ENCODE measurements at regions not wholly inside any gene's neighbourhood (a gene's known extent, or its start where the extent isn't known, plus 50 kb on each side); places are given as distances from the start of the nearest gene placed in this dataset.

DNA sequence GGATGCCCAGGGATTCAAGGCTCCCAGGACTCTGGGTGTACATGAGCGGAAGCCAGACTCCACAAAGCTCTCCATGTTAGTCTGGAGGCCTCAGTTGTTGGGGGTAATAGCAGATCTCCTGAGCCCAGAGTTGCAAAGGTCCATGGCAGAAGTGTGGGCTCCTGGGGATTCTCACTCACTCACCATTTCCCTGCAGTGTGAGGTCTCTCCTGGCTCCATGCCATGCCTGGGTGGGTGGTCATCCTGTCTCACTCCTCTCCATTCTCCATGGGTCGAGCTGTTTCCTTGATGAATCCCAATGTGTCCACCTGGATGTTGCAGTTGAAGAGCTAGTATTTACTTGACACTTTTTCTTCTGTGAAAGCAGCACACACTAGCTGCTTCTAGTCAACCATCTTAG lies 156.8 kb upstream of the LRRC7 start:
- H3K27ac ChIP-seq: no peak overlapping the region
- TF ChIP-seq, protein P1, sequence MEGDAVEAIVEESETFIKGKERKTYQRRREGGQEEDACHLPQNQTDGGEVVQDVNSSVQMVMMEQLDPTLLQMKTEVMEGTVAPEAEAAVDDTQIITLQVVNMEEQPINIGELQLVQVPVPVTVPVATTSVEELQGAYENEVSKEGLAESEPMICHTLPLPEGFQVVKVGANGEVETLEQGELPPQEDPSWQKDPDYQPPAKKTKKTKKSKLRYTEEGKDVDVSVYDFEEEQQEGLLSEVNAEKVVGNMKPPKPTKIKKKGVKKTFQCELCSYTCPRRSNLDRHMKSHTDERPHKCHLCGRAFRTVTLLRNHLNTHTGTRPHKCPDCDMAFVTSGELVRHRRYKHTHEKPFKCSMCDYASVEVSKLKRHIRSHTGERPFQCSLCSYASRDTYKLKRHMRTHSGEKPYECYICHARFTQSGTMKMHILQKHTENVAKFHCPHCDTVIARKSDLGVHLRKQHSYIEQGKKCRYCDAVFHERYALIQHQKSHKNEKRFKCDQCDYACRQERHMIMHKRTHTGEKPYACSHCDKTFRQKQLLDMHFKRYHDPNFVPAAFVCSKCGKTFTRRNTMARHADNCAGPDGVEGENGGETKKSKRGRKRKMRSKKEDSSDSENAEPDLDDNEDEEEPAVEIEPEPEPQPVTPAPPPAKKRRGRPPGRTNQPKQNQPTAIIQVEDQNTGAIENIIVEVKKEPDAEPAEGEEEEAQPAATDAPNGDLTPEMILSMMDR (IDR thresholded peaks at IDR 0.05): no peak
- no peak for TF ChIP-seq POLR2A (IDR thresholded peaks at IDR 0.05)
- H3K27me3 ChIP-seq: no peaks in the 10 kb centered on the region
- no peaks in the 10 kb centered on the region for H3K4me1 ChIP-seq
- H3K9me3 ChIP-seq: no peaks in the 10 kb centered on the region
- intact Hi-C loops (cut with DNase I; ENCODE audit: low total_unique reads): no loop called here
- no peaks in the 10 kb centered on the region for H3K36me3 ChIP-seq (ENCODE audit: low read depth, missing control alignments)
- 72 to 89% methylated on average over 2 of the region's 2 CpGs for WGBS, 2 donors
- H3K4me3 ChIP-seq: no peak overlapping the region
- DNase-seq: no peak

DNA sequence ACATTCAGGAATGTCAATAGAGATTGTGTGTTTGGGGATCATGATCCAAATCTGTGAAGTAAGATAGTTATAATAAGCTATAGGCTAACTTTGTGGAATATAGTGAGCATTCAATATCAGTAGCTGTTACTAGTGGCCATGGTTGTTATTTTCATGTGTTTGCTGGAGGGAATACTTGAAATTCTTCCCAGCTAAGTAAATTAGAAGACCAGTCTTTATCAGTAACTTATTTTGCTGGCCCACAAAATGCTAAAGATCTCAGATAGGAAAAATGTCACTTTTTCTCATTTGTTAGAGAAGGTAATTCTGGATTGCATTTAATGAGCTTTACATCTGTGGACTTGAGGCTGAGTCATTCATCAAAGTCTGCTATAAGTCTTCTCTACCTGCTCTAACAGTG lies 156.1 kb upstream of the LRRC7 start:
- Histone ChIP-seq H3K27ac (no peak overlapping the region), H3K27me3 (no peaks in the 10 kb centered on the region), H3K36me3 (ENCODE audit: low read depth, missing control alignments) (no peaks in the 10 kb centered on the region), H3K4me1 (no peaks in the 10 kb centered on the region), H3K9me3 (no peaks in the 10 kb centered on the region), H3K4me3 (no peak overlapping the region)
- intact Hi-C loops (cut with DNase I; ENCODE audit: low total_unique reads): no loop called here
- TF ChIP-seq POLR2A (IDR thresholded peaks at IDR 0.05): no peak
- TF ChIP-seq, protein P1 (IDR thresholded peaks at IDR 0.05): no peak
- DNase-seq: no peak

DNA sequence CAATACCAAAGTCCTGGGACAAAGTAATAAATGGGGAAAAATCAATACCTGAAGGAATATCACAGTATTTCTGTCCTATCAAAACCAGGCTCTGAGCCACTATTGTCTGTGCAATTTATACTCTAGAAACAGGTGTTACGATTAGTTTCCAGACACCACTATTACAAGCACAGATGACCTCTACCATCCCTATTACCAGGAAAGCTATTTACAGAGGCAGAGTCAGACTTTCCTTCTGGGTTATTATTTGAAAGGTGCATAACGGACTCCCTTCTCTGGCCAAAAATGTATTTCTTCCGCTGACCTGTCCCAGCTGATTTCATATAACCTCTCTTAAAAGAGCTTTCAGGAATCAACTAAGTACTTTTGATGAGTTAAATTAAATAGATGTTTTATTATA lies 154.6 kb upstream of the LRRC7 start:
- no peaks in the 10 kb centered on the region for H3K36me3 ChIP-seq (ENCODE audit: low read depth, missing control alignments)
- intact Hi-C loops (cut with DNase I; ENCODE audit: low total_unique reads): no loop called here
- 60 to 73% methylated on average over 3 of the region's 3 CpGs for WGBS, 2 donors
- TF ChIP-seq, protein P1 (IDR thresholded peaks at IDR 0.05): no peak
- TF ChIP-seq POLR2A (IDR thresholded peaks at IDR 0.05): no peak
- H3K27me3 ChIP-seq: no peaks in the 10 kb centered on the region
- no peak for DNase-seq
- H3K9me3 ChIP-seq: no peaks in the 10 kb centered on the region
- H3K27ac ChIP-seq: no peak overlapping the region
- no peak overlapping the region for H3K4me3 ChIP-seq
- H3K4me1 ChIP-seq: no peaks in the 10 kb centered on the region

DNA sequence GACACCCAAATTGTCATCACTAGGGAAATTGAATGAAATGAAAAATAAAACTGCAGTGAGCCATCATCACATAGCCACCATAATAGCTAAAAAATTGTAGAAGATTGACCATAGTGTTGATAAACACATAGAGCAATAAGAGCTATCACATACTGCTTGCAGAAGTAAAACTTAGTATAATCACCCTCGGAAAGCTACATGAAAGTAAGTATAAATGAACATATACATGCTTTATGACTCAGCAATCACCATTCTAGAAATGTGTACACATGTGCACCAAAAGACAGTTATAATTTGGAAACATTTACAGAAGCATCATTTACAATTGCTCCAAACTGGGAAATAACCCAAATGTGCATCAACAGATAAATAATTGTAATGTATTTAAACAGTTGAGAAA lies 153.1 kb upstream of the LRRC7 start:
- 71 to 88% methylated on average over 1 of the region's 1 CpG for WGBS, 2 donors

DNA sequence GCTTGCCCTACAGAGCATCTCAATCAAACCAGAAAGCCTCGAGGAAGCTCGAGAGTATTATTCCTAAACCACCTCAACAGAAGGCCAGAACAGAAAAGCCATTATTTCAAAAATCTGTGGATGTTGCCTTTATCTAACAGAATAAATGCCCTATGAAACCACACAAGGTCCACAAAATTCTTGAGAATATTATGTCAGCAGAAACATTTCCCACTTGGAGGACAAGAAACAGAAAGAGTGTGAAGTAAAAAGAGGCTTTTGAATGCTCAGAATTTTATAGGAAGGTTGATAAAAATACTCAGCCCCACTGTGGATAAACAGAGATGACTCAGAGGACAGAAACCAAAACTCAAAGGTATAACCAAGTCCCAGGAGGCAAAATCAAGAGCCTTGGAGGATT lies 146.4 kb upstream of the LRRC7 start:
- 68 to 89% methylated on average over 2 of the region's 2 CpGs for WGBS, 2 donors
- Histone ChIP-seq H3K27ac (no peak overlapping the region), H3K9me3 (no peaks in the 10 kb centered on the region), H3K36me3 (ENCODE audit: low read depth, missing control alignments) (no peaks in the 10 kb centered on the region), H3K27me3 (no peaks in the 10 kb centered on the region), H3K4me1 (no peaks in the 10 kb centered on the region), H3K4me3 (no peak overlapping the region)
- no peak for TF ChIP-seq POLR2A (IDR thresholded peaks at IDR 0.05)
- TF ChIP-seq, protein P1 (IDR thresholded peaks at IDR 0.05): no peak
- intact Hi-C loops (cut with DNase I; ENCODE audit: low total_unique reads): no loop called here
- no peak for DNase-seq

More for the DNA sequence above, 153.1 kb upstream of the LRRC7 start:
- H3K9me3 ChIP-seq: no peaks in the 10 kb centered on the region
- no peak overlapping the region for H3K4me3 ChIP-seq
- H3K27me3 ChIP-seq: no peaks in the 10 kb centered on the region
- intact Hi-C loops (cut with DNase I; ENCODE audit: low total_unique reads): no loop called here
- no peak for DNase-seq
- TF ChIP-seq, protein P1 (IDR thresholded peaks at IDR 0.05): no peak
- no peak for TF ChIP-seq POLR2A (IDR thresholded peaks at IDR 0.05)
- H3K36me3 ChIP-seq (ENCODE audit: low read depth, missing control alignments): no peaks in the 10 kb centered on the region
- H3K4me1 ChIP-seq: no peaks in the 10 kb centered on the region
- H3K27ac ChIP-seq: no peak overlapping the region
